Liver (tissue), 3 donors: ENCODE measurements at regions not wholly inside any gene's neighbourhood (a gene's known extent, or its start where the extent isn't known, plus 50 kb on each side); places are given as distances from the start of the nearest gene placed in this dataset.

Experiments used
- CTCF ChIP-seq: fragments of 150-350 bp; IDR thresholded peaks from 2 replicates; pipeline ENCODE4 v1.5.1; 2017; ENCODE audit warnings: improper control_type of control experiment, low read depth, low read length; ENCODE audit not compliant: missing input control
- MAX ChIP-seq: IDR thresholded peaks from 2 replicates; pipeline ENCODE4 v1.6.1; 2016; ENCODE audit warnings: antibody characterized with exemption
- RAD21 ChIP-seq, 2 donors: IDR thresholded peaks; 2 replicates each; pipeline ENCODE4 v1.6.1; 2016; ENCODE audit warnings: antibody characterized with exemption in 2 of 2, mild to moderate bottlenecking in 2 of 2
- ZBTB33 ChIP-seq: IDR thresholded peaks from 2 replicates; pipeline ENCODE4 v1.6.1; 2016; ENCODE audit warnings: antibody characterized with exemption
- donor health status: healthy.
- donor health status: healthy.

GRCh38 chr11:19597206-19597605 lies 115.4 kb upstream of the NAV2 start:
- no peak for TF ChIP-seq CTCF
- no peak for TF ChIP-seq MAX
- TF ChIP-seq RAD21 (IDR thresholded peaks at IDR 0.05), result no peak
- no peak for TF ChIP-seq ZBTB33
